ENCODE measurements at regions not wholly inside any gene's neighbourhood (a gene's known extent, or its start where the extent isn't known, plus 50 kb on each side); places are given as distances from the start of the nearest gene placed in this dataset.

GRCh38 chr6:19432966-19433498 is 404.1 kb upstream of the ID4 start:
- H3K4me1 Mint-ChIP-seq (ENCODE audit: low read depth): no peaks in the 10 kb centered on the region
- no peaks in the 10 kb centered on the region for H3K27me3 Mint-ChIP-seq (ENCODE audit: low read depth)
- no peak for DNase-seq (ENCODE audit: low spot score)
- no peak overlapping the region for H3K4me3 Mint-ChIP-seq
- H3K9me3 Mint-ChIP-seq: peaks cover 16% of the 10 kb centered on the region
- H3K27ac Mint-ChIP-seq: no peak overlapping the region
- H3K36me3 Mint-ChIP-seq (ENCODE audit: low read depth): no peaks in the 10 kb centered on the region

GRCh38 chr6:19434065-19434464 is 403.1 kb upstream of the ID4 start:
- no peak overlapping the region for H3K27ac Mint-ChIP-seq
- no peaks in the 10 kb centered on the region for H3K36me3 Mint-ChIP-seq (ENCODE audit: low read depth)
- no peak for DNase-seq (ENCODE audit: low spot score)
- no peaks in the 10 kb centered on the region for H3K27me3 Mint-ChIP-seq (ENCODE audit: low read depth)
- no peak overlapping the region for H3K4me3 Mint-ChIP-seq
- no peaks in the 10 kb centered on the region for H3K4me1 Mint-ChIP-seq (ENCODE audit: low read depth)
- peaks cover 17% of the 10 kb centered on the region for H3K9me3 Mint-ChIP-seq

GRCh38 chr6:19435755-19436154 is 401.4 kb upstream of the ID4 start:
- DNase-seq (ENCODE audit: low spot score): no peak
- H3K27ac Mint-ChIP-seq: no peak overlapping the region
- no peaks in the 10 kb centered on the region for H3K4me1 Mint-ChIP-seq (ENCODE audit: low read depth)
- H3K4me3 Mint-ChIP-seq: no peak overlapping the region
- no peaks in the 10 kb centered on the region for H3K36me3 Mint-ChIP-seq (ENCODE audit: low read depth)
- peaks cover 17% of the 10 kb centered on the region for H3K9me3 Mint-ChIP-seq
- H3K27me3 Mint-ChIP-seq (ENCODE audit: low read depth): no peaks in the 10 kb centered on the region

- peaks cover 17% of the 10 kb centered on the region for H3K9me3 Mint-ChIP-seq
- H3K36me3 Mint-ChIP-seq (ENCODE audit: low read depth): no peaks in the 10 kb centered on the region
- H3K27me3 Mint-ChIP-seq (ENCODE audit: low read depth): no peaks in the 10 kb centered on the region
- no peak for DNase-seq (ENCODE audit: low spot score)
- H3K4me3 Mint-ChIP-seq: no peak overlapping the region
- H3K4me1 Mint-ChIP-seq (ENCODE audit: low read depth): no peaks in the 10 kb centered on the region
- no peak overlapping the region for H3K27ac Mint-ChIP-seq
These were observed 398.4 kb upstream of the ID4 start for GRCh38 chr6:19438566-19439353.

GRCh38 chr6:19440531-19440930 is 396.6 kb upstream of the ID4 start:
- no peak for DNase-seq (ENCODE audit: low spot score)
- Mint-ChIP-seq H3K4me1 (ENCODE audit: low read depth) (no peaks in the 10 kb centered on the region), H3K36me3 (ENCODE audit: low read depth) (no peaks in the 10 kb centered on the region), H3K27ac (no peak overlapping the region), H3K4me3 (no peak overlapping the region), H3K9me3 (peaks cover 17% of the 10 kb centered on the region), H3K27me3 (ENCODE audit: low read depth) (no peaks in the 10 kb centered on the region)

GRCh38 chr6:19443411-19443810 is 393.8 kb upstream of the ID4 start:
- peaks cover 6% of the 10 kb centered on the region for H3K9me3 Mint-ChIP-seq
- no peak for DNase-seq (ENCODE audit: low spot score)
- H3K27me3 Mint-ChIP-seq (ENCODE audit: low read depth): no peaks in the 10 kb centered on the region
- no peak overlapping the region for H3K4me3 Mint-ChIP-seq
- H3K27ac Mint-ChIP-seq: no peak overlapping the region
- H3K36me3 Mint-ChIP-seq (ENCODE audit: low read depth): no peaks in the 10 kb centered on the region
- H3K4me1 Mint-ChIP-seq (ENCODE audit: low read depth): no peaks in the 10 kb centered on the region

- DNase-seq (ENCODE audit: low spot score): no peak
- Mint-ChIP-seq H3K9me3 (peaks cover 6% of the 10 kb centered on the region), H3K36me3 (ENCODE audit: low read depth) (no peaks in the 10 kb centered on the region), H3K4me1 (ENCODE audit: low read depth) (no peaks in the 10 kb centered on the region), H3K4me3 (no peak overlapping the region), H3K27ac (no peak overlapping the region), H3K27me3 (ENCODE audit: low read depth) (no peaks in the 10 kb centered on the region)
These were observed 393.1 kb upstream of the ID4 start for GRCh38 chr6:19444041-19444440.

- H3K27ac Mint-ChIP-seq: no peak overlapping the region
- no peaks in the 10 kb centered on the region for H3K36me3 Mint-ChIP-seq (ENCODE audit: low read depth)
- DNase-seq (ENCODE audit: low spot score): no peak
- H3K4me3 Mint-ChIP-seq: no peak overlapping the region
- no peaks in the 10 kb centered on the region for H3K27me3 Mint-ChIP-seq (ENCODE audit: low read depth)
- no peaks in the 10 kb centered on the region for H3K4me1 Mint-ChIP-seq (ENCODE audit: low read depth)
- H3K9me3 Mint-ChIP-seq: peaks cover 6% of the 10 kb centered on the region
These were observed 392.7 kb upstream of the ID4 start for GRCh38 chr6:19444481-19444880.

- Mint-ChIP-seq H3K27ac (no peak overlapping the region), H3K4me1 (ENCODE audit: low read depth) (no peaks in the 10 kb centered on the region), H3K9me3 (peaks cover 6% of the 10 kb centered on the region), H3K4me3 (no peak overlapping the region), H3K36me3 (ENCODE audit: low read depth) (no peaks in the 10 kb centered on the region), H3K27me3 (ENCODE audit: low read depth) (no peaks in the 10 kb centered on the region)
- DNase-seq (ENCODE audit: low spot score): no peak
These were observed 390.6 kb upstream of the ID4 start for GRCh38 chr6:19446570-19446969.

GRCh38 chr6:19450651-19451050 is 386.5 kb upstream of the ID4 start:
- no peak for DNase-seq (ENCODE audit: low spot score)
- H3K36me3 Mint-ChIP-seq (ENCODE audit: low read depth): no peaks in the 10 kb centered on the region
- H3K4me3 Mint-ChIP-seq: no peak overlapping the region
- no peak overlapping the region for H3K27ac Mint-ChIP-seq
- H3K27me3 Mint-ChIP-seq (ENCODE audit: low read depth): no peaks in the 10 kb centered on the region
- H3K4me1 Mint-ChIP-seq (ENCODE audit: low read depth): no peaks in the 10 kb centered on the region
- H3K9me3 Mint-ChIP-seq: peaks cover 6% of the 10 kb centered on the region

GRCh38 chr6:19452495-19452894 is 384.7 kb upstream of the ID4 start:
- H3K4me1 Mint-ChIP-seq (ENCODE audit: low read depth): no peaks in the 10 kb centered on the region
- no peaks in the 10 kb centered on the region for H3K36me3 Mint-ChIP-seq (ENCODE audit: low read depth)
- no peaks in the 10 kb centered on the region for H3K27me3 Mint-ChIP-seq (ENCODE audit: low read depth)
- no peak overlapping the region for H3K4me3 Mint-ChIP-seq
- H3K9me3 Mint-ChIP-seq: no peaks in the 10 kb centered on the region
- H3K27ac Mint-ChIP-seq: no peak overlapping the region
- no peak for DNase-seq (ENCODE audit: low spot score)

- Mint-ChIP-seq H3K4me3 (no peak overlapping the region), H3K9me3 (no peaks in the 10 kb centered on the region), H3K4me1 (ENCODE audit: low read depth) (no peaks in the 10 kb centered on the region), H3K27me3 (ENCODE audit: low read depth) (no peaks in the 10 kb centered on the region), H3K36me3 (ENCODE audit: low read depth) (no peaks in the 10 kb centered on the region), H3K27ac (no peak overlapping the region)
- DNase-seq (ENCODE audit: low spot score): no peak
These were observed 383.0 kb upstream of the ID4 start for GRCh38 chr6:19454001-19454720.

- Mint-ChIP-seq H3K9me3 (no peaks in the 10 kb centered on the region), H3K27me3 (ENCODE audit: low read depth) (no peaks in the 10 kb centered on the region), H3K4me1 (ENCODE audit: low read depth) (no peaks in the 10 kb centered on the region)
These were observed 382.3 kb upstream of the ID4 start for GRCh38 chr6:19454721-19455392.

GRCh38 chr6:19463250-19463649 is 373.9 kb upstream of the ID4 start:
- no peaks in the 10 kb centered on the region for H3K4me1 Mint-ChIP-seq (ENCODE audit: low read depth)
- no peak overlapping the region for H3K4me3 Mint-ChIP-seq
- DNase-seq (ENCODE audit: low spot score): no peak
- peaks cover 2% of the 10 kb centered on the region for H3K9me3 Mint-ChIP-seq
- H3K27me3 Mint-ChIP-seq (ENCODE audit: low read depth): no peaks in the 10 kb centered on the region
- no peak overlapping the region for H3K27ac Mint-ChIP-seq
- no peaks in the 10 kb centered on the region for H3K36me3 Mint-ChIP-seq (ENCODE audit: low read depth)

More at GRCh38 chr6:19454721-19455392, 382.3 kb upstream of the ID4 start:
- H3K36me3 Mint-ChIP-seq (ENCODE audit: low read depth): no peaks in the 10 kb centered on the region
- no peak for DNase-seq (ENCODE audit: low spot score)
- H3K27ac Mint-ChIP-seq: no peak overlapping the region
- no peak overlapping the region for H3K4me3 Mint-ChIP-seq

Measured in T-helper 2 cell treated with Interferon-gamma antibody and Interleukin-4, amounts not matched to agents 5 μg/mL and 100 μg/mL, for 36 hours (primary cell).